LHCN-M2 (cell line): ENCODE measurements at regions not wholly inside any gene's neighbourhood (a gene's known extent, or its start where the extent isn't known, plus 50 kb on each side); places are given as distances from the start of the nearest gene placed in this dataset.

Experiments
- DNase-seq: peaks from one replicate; pipeline ENCODE4 v3.0.0-alpha.2; 2012; ENCODE audit warnings: low read depth

DNA sequence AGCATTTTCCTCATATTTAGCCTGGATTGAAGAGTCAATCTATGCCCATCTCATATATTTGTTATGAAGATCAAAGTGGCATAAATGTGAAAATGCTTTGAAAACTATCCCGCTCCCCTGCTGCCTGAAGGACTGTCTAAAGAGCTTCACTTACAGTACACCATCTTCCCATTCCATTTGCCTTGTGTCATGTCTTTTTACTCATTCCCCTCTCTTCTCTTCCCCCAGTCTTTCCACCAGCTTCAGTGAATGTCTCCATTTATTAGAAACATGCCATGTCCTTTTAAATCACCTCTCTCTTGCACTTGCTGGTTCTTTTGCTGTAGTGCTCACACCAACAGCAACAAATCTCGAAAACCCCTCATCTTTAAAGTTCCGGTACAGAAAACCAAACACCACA lies 192.7 kb upstream of the SGCD start:
- DNase-seq = no peak

DNA sequence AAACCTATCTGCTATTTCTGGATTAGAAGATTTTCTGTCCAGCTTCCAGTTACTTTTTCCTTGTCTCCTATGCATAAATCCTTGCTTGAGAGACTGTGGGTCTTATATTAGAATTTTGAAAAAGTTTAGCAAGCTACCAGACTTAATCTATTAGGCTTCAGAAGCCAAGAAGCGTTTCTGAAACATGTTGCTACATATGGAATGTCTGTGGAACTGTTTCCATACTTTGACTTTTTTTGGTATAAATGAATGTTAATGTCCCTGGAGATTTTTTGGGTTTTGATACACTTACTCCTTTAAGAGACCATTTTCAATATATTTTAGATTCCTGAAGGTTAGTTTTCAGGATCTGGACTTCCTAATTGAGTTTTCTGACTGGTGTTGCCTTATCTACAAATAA lies 191.4 kb upstream of the SGCD start:
- DNase-seq = no peak

DNA sequence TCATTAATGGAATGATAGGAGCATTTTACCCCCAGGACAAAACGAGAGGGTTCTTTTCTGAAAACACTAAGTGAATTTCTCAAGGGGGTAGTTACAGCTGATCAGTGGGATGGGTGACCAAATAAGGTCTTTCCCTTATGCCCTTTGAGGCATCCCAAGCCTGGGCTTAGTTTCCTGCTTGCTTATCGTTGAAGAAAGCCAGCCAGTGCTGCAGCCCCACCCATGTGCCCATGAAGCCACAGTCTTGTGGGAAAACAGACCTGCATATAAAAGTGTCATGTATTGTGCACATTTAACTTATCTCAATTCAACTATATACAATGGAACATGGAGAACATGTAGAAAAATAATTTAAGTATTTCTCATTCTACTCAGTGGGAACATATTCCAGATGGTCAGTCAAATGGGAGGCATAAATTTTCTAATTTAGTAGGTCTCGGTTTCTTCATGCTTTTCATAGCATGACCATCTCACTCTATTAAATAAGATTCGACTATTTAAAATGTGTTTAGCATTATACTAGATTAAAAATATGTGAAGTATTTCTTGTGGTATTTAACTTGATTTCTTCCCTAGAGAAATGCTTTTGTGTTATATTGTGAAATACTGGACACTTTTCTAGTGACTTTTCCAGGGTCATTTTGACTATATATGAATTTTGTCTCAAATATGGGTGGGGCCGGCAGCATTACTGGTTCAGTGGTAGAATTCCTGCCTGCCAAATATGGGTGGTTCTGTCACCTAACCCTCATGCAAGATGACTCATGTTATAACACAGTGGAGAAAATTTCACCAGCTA lies 189.7 kb upstream of the SGCD start:
- no peak for DNase-seq

DNA sequence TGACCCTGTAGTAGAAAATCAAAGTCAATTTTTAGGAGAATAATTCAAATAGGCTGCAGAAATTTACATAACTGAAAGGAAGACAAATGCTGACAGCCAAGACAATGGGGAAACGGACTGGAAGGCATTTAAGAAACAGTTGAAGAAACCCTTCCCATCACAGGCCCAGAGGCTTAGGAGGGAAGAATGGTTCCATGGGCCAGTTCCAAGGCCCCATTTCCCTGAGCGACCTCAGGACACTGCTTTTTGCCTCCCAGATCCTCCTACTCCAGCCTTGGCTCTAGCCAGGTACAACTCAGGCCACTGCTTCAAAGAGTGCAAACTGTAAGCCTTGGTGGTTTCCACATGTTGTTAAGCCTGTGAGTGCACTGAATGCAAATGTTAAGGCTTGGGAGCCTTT lies 184.1 kb upstream of the SGCD start:
- no peak for DNase-seq

- no peak for DNase-seq
These were observed 179.6 kb upstream of the SGCD start for GRCh38 chr5:156147261-156147943.

- peak; percentile 2 for DNase-seq
These were observed 179.0 kb upstream of the SGCD start for GRCh38 chr5:156147944-156148285.

DNA sequence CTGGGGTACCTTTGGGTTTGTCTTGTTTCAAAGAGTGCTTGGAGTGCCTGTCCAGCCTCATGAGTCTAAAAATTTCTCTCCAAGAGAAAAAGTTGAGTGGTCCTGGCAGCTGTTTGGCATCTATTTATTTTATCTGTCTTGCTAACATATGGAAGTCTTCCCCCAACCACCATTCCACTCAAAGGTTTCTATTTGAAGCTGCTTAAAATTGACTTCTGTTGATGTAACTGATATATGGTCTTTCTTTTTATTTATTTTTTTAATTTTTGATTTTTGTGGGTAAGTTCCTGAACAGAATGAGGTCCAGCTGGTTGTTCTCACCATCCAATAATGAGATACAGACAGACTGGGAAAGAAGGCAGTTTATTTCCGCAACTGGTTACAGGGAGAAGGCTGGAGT lies 178.7 kb upstream of the SGCD start:
- DNase-seq = peak; percentile 3

DNA sequence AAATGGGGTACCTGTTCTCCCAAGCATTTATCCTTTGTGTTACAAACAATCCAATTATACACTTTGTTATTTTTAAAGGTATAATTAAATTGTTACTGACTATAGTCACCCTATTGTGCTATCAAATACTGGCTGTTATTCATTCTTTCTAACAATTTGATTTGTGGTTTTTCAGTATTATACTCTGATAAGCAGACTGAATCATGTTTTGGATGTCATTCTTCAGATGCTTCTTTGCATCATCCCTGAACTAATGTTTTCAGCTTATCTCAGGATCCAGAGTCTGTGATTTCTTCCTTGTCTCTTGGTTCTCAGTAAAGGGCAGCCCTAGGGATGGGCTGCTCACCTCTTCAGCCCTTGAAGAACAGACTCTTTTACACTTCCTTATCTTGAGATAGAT lies 177.8 kb upstream of the SGCD start:
- DNase-seq = no peak

DNA sequence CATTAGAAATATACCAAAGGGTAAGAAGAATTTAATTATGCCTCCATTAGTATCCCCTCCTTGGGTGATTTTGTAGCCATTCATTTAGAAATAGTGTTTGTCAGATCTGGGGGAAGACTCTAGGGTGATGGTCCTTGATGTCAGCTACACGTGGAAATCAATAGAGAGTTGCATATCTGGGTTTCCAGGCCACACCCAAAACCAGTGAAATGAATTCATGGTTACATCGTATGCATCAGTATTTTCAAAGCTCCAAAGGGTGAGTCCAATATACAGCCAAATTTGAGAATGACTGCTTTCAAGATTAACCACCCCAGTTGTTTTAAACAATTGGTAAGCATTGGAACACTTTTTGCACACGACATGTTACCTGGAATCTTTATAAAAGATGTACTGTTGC lies 173.4 kb upstream of the SGCD start:
- no peak for DNase-seq

DNA sequence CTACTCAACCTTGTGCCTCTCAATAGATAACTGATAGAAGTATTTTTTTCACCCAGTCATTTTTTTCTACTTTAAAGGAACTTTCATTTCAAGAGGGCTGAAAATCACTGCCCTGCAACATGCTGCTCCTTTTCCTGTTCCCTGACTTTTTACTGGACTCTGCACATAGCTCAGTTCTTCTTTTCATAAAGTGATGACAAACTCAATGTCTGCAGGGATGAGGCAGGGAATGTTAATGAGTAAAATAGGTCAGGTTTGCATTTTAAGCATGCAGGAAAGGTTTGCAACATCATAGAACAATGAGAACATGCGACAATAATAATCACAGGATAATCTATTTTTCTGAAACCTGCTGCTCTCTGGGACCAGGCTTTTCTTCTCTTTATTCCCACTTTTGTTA lies 172.2 kb upstream of the SGCD start:
- DNase-seq = no peak

DNA sequence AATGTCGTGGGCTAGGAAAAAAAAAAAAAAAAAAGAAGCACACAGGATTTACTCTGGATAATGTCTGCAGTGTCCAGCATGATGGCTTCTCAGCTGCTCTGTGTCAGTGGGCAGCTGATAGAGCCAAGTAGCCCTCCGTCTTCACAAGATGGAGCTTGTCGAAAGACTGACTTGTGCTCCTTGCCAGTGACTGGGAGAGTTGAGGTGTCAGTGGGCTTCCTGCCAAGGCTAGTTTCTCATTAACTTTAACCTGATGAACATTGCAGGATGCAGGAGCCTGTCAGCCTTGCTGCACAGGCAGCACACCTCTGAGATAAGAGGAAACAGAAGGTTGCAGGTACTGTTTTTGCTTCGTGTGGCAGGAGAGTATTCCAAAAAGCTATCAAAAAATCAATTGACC lies 171.4 kb upstream of the SGCD start:
- DNase-seq = no peak

GRCh38 chr5:156164306-156164705 lies 162.7 kb upstream of the SGCD start:
- DNase-seq = no peak

DNA sequence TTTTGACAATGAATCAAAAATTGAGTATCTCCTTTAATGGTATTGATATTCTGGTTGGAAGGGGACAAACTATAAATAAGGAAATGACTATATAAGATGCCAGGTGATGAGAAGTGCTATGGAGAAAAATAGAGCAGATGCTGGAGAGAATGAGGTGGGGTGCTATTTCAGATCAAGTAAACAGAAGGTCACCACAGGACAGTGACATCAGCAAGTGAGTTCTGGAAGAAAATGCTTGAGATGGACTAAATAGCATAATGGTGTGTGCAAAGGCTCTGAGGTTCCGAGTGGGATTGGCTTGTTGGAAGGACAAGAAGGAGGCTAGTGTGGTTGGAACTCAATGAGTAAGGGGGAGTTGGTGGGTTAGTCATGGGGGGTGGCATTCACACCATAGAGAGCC lies 157.5 kb upstream of the SGCD start:
- DNase-seq = no peak

- DNase-seq = no peak
These were observed 156.5 kb upstream of the SGCD start for GRCh38 chr5:156170351-156170961.

DNA sequence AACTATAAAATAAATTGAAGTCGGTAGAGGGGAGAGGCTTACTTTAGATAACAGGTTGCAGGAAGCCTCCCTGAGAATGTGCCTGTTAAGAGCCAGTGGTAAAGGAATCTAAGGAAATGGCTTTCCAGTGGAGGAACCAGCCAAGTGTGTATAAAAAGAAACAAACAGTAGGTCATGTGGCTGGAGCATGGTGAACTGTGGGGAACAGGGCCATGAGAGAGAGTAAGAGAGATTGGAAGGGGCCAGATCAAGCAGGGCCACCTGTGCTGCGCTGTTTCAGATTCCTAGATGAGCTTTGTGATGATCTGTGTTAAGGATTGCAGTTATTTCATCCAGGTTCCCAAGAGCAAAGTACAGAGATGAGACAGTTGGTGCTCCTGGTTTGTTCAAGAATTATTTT lies 152.7 kb upstream of the SGCD start:
- DNase-seq = no peak

- DNase-seq = no peak
These were observed 148.8 kb upstream of the SGCD start for GRCh38 chr5:156178117-156178516.

DNA sequence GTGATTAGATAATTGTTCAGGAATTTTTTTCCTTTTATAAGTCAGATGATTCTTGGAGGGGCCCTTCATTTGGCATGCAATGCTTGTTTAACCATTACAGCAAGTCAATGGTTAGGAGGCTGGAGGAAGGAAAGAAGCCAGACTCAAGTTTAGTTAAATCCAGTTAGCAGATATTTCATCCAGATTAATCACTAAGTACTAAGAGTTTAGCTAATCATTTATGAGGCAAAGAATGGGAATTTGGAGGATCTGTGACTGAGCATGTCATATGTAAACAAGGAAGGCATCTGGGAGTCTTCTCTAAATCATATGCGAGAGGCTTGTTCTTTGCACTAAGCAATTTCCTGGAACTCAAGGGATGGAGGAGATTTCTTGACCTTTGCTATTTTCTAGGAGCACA lies 145.3 kb upstream of the SGCD start:
- DNase-seq = no peak

GRCh38 chr5:156182174-156182967 lies 144.6 kb upstream of the SGCD start:
- no peak for DNase-seq

DNA sequence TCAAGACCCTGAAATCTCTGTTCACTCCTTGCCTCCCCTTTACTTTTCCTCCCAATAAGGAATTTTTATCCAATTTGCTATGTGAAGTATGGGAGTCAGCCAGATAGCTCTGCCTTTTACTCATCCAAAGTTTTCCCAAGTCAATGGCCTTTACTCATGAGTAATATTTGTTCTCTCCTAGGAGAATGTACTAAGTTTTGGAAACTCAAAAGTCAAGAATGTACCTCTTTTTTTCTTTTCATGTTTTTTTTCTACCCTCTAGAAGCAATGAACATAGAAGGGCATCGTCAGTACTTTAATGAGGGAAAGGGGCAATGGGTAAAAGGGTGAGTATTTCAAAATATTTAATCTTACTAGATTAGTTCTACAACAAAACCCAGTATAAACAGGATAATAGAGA lies 140.2 kb upstream of the SGCD start:
- DNase-seq = no peak

GRCh38 chr5:156188016-156188415 lies 138.9 kb upstream of the SGCD start:
- peak; percentile 5 for DNase-seq

GRCh38 chr5:156189628-156190027 lies 137.3 kb upstream of the SGCD start:
- DNase-seq = no peak

DNA sequence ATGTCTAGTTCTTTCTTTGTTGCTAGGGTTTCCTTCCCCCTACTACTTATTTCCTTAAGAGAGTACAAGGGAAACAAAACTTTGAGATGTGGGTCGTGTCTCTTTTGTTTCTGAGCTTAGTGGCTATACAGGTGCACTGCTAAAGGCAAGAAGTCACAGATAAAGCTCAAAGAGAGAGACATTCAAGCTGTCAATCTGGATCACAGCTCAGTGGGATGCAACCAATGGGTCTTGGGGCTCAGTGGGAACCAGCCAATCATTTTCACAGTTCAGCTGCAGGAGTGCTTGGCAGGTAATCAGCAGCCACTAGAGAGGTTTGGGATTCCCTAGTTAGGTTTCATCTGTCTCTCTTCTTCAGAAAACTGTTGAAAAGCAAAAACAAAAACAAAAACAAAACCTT lies 135.4 kb upstream of the SGCD start:
- DNase-seq = no peak
